Choroid plexus epithelial cell (primary cell): ENCODE measurements at regions not wholly inside any gene's neighbourhood (a gene's known extent, or its start where the extent isn't known, plus 50 kb on each side); places are given as distances from the start of the nearest gene placed in this dataset.

Source experiments
- DNase-seq: peaks from one replicate; pipeline ENCODE4 v3.0.0-alpha.2; 2010; ENCODE audit warnings: low read depth
- H3K4me3 ChIP-seq: 2 replicates; pipeline ENCODE4 v1.5.1; 2011; ENCODE audit warnings: low read depth, mild to moderate bottlenecking, control low read depth, low read length, moderate library complexity
- TF ChIP-seq, protein P1 (sequence below): conservative IDR thresholded peaks from 2 replicates; pipeline ENCODE4 v1.5.1; 2011; ENCODE audit warnings: low read depth, mild to moderate bottlenecking, control low read depth, inconsistent platforms, low read length, moderate library complexity

DNA sequence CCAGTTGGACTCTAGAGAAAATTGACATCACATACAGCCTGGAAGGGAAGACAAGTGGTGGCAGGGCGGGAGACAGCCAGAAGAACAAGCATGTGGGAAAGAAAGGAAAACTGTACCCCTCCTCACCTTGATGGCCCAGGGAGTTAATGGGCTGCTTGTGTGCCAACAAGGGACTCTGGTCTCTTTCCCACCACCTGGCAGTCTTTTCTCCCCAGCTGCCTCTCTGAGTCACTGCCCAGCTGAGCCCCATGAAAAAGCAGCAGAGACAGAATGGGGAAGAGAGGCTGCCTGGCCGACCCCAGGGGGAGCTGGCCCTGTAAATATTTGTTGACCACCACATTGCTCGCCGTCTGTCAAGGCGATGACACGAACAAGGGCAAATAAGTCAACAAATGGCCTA, 359.4 kb downstream of the ENC1 start:
- TF ChIP-seq, protein P1, sequence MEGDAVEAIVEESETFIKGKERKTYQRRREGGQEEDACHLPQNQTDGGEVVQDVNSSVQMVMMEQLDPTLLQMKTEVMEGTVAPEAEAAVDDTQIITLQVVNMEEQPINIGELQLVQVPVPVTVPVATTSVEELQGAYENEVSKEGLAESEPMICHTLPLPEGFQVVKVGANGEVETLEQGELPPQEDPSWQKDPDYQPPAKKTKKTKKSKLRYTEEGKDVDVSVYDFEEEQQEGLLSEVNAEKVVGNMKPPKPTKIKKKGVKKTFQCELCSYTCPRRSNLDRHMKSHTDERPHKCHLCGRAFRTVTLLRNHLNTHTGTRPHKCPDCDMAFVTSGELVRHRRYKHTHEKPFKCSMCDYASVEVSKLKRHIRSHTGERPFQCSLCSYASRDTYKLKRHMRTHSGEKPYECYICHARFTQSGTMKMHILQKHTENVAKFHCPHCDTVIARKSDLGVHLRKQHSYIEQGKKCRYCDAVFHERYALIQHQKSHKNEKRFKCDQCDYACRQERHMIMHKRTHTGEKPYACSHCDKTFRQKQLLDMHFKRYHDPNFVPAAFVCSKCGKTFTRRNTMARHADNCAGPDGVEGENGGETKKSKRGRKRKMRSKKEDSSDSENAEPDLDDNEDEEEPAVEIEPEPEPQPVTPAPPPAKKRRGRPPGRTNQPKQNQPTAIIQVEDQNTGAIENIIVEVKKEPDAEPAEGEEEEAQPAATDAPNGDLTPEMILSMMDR, result no peak
- DNase-seq, result no peak
- no peak overlapping the region for H3K4me3 ChIP-seq

DNA sequence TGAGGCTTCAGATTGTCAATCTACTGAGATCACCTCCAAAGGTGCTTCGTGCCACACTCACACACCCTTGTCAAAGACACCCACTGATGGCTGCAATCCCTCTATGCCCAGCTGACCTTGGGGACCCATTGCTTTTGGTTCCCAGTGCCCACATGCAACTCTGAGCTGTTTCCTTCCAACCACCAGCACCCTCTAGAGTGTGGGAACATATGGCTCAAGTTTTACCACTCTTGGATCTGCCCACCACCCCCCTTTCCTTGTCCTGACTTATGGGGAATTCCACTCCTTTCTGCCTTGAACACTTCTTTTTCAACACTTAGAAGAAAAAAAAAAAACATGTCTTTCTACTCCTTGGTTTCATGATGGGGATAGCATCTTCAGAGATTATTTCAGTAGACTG, 360.2 kb downstream of the ENC1 start:
- no peak for DNase-seq
- H3K4me3 ChIP-seq, result no peak overlapping the region
- TF ChIP-seq, protein P1, result no peak

DNA sequence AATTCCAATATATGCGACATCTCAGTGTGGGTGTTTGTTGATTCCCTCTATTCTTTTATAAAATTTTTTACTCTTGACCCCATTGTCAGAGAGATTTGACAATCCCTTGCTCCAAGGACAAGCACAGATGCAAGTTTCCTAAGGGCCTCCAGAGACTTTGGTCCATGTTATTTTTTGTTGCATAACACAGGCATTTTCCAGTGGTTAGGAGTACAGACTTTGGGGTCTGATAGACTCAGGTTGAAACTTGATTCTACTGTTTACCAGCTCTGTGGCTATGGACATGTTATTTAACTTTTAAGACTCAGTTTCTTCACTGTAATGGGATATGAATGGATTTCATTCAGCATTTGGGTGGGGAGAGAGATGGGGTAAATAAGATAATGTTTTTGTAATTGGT, 361.3 kb downstream of the ENC1 start:
- TF ChIP-seq, protein P1, result no peak
- DNase-seq, result peak; percentile 33

GRCh38 chr5:74277418-74277817, 363.1 kb downstream of the ENC1 start:
- TF ChIP-seq, protein P1, result no peak
- H3K4me3 ChIP-seq, result no peak overlapping the region
- no peak for DNase-seq

More for the DNA sequence above, 361.3 kb downstream of the ENC1 start:
- no peak overlapping the region for H3K4me3 ChIP-seq

DNA sequence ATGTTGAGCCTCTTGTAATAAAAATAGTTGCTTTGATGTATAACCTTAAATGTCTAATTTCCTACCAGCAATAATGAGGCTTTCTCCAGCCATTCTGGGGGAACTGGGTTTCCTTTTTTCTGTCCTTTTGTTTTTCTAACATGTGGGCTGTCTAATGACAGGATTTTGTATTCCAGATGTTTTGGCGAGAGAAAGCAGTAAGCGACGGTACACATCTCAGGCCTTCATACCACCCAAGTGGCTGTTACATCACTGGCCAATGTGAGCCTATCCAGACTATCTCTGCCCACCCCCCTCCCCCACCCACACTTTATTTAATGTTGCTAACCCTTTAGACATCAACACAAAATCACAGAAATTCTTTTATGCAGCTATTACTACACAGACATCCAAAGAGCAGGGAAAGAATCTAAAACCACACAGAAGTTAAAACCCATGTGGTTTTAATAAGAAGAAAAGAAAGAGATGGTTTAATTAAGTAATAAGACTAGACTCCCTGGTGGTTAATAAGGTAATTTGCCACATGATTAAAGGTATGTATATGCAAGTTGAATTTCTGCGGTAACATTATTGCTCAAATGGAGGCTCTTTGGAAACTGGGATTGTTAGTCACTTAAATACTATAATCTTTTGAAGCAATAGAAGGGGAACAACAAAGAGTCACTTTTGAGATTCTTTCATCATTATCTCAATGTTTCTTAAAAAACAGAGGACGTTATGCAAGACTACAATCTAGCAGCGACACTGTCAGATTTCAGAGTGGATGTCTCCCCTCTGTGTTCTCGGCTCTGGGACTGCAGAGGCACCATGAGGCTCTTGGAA, 365.1 kb downstream of the ENC1 start:
- TF ChIP-seq, protein P1, result no peak
- no peak overlapping the region for H3K4me3 ChIP-seq
- DNase-seq, result no peak

DNA sequence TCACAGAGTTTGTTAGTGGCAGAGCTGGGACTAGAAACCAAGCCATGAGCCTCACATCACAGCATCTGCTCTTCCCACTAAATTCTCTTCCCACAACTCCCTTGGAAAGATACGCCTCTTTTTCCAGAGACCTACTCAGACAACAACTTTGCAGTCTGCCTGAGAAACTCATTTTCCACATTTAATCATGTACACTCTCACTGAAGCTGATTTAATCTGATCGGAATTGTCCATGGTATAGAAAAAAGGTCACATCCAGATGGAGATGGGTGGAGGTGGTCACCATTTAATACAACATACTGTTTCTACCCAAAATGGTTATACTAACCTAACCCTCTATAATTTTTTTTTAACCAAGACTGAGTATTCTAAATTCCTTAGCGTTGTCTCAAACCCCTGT, 366.2 kb downstream of the ENC1 start:
- TF ChIP-seq, protein P1, result no peak

More for the DNA sequence above, 366.2 kb downstream of the ENC1 start:
- no peak for DNase-seq
- H3K4me3 ChIP-seq, result no peak overlapping the region
